ENCODE measurements at regions not wholly inside any gene's neighbourhood (a gene's known extent, or its start where the extent isn't known, plus 50 kb on each side); places are given as distances from the start of the nearest gene placed in this dataset.

- peak; percentile 92 for TF ChIP-seq SALL1 (CRISPR knock-in tag; IDR thresholded peaks at IDR 0.05)
- 0 out of 4 replicates have a peak, but pooled peaks of 1 of the 2 experiments have one; percentile 5 for TF ChIP-seq NR2F1 (CRISPR knock-in tag; IDR thresholded peaks at IDR 0.05)
- TF ChIP-seq RXRA (CRISPR knock-in tag; IDR thresholded peaks at IDR 0.05): peak; percentile 73
- peak; percentile 70 for TF ChIP-seq RFX5 (IDR thresholded peaks at IDR 0.05; ENCODE audit: low read depth, low read length)
- TF ChIP-seq ZNF510 (CRISPR knock-in tag; IDR thresholded peaks at IDR 0.05; ENCODE audit: low read depth): no peak; the same call in 1 of the 2 replicates
- TF ChIP-seq ZFP1 (CRISPR knock-in tag; IDR thresholded peaks at IDR 0.05): 0 out of 2 replicates have a peak, but pooled peaks have one; percentile 28
- TF ChIP-seq REL (CRISPR knock-in tag; conservative IDR thresholded peaks at IDR 0.05): no peak
- peak; percentile 78; the same call in 1 of the 2 replicates for TF ChIP-seq BORCS8-MEF2B (CRISPR knock-in tag; IDR thresholded peaks at IDR 0.05)
- no peak for TF ChIP-seq U2AF2 (IDR thresholded peaks at IDR 0.05; ENCODE audit: low read depth, low read length)
- no peak for TF ChIP-seq KLF13 (CRISPR knock-in tag; IDR thresholded peaks at IDR 0.05)
Observed at GRCh38 chr6:138572167-138572875, 73.0 kb upstream of the NHSL1 start (continued).

- intact Hi-C loops (cut with micrococcal nuclease; ENCODE audit: unreplicated experiment): loop anchor here (1.0 to 5.0 kb wide), 3 partner anchors 18 to 66 kb away; no protein-coding TSS in a partner anchor
- H3K4me2 ChIP-seq (ENCODE audit: low read depth, low read length): peak overlapping the region; percentile 86
- DNase-seq (ENCODE audit: low spot score) (no peak), FAIRE-seq (no peak), ATAC-seq (peak; percentile 57)
- H3K9me3 ChIP-seq (ENCODE audit: low read length): no peaks in the 10 kb centered on the region
- in situ Hi-C loops (cut with HindIII; ENCODE audit: extremely low pct_ligation_motif_present, low pct_unique_long_range_greater_than_20kb): no loop called here
- H3K36me3 ChIP-seq (replicated peaks in 1 of 2; ENCODE audit: control insufficient read depth in 1 of 2, insufficient read depth in 2 of 2, low read length in 2 of 2): no peaks in the 10 kb centered on the region
- ChIA-PET CTCF (ENCODE audit: low intra/inter-chr PET ratio, low total read pairs) (no interaction called here), POLR2A (interaction anchor here (0.8 to 6.9 kb wide), 29 partner anchors 8 to 907 kb away, joined by 3 to 121 read pairs (median 5); partner anchors contain the start of genes CCDC28A, CITED2, HEBP2 and NHSL1)
- WGBS (ENCODE audit: low lambda C conversion rate): 19% methylated on average over 6 of the region's 6 CpGs
- H3K79me2 ChIP-seq (ENCODE audit: insufficient read depth, low read length): peaks cover 45% of the 10 kb centered on the region
- H4K20me1 ChIP-seq (ENCODE audit: insufficient read depth, low read length): no peaks in the 10 kb centered on the region
- BruUV-seq (replicated peaks): no TSS peak
- peak overlapping the region; percentile 12 to 84 (median 14); a peak in 5 of 6 replicates for H3K4me3 ChIP-seq (replicated peaks in 1 of 3; ENCODE audit: insufficient read depth in 1 of 3, low read depth in 2 of 3, low read length in 3 of 3)
- no peaks in the 10 kb centered on the region; a peak in 2 of 5 replicates for H3K27me3 ChIP-seq (ENCODE audit: control insufficient read depth in 1 of 2, insufficient read depth in 2 of 2, low read length in 2 of 2)
- H3K4me1 ChIP-seq (ENCODE audit: insufficient read depth, low read length): peaks cover 42% of the 10 kb centered on the region
- no peak overlapping the region for H2AFZ ChIP-seq (ENCODE audit: low read length)
- no peak overlapping the region for H3K9ac ChIP-seq (ENCODE audit: insufficient read depth, low read depth, low read length)
- H3K27ac ChIP-seq (ENCODE audit: extremely low read length, insufficient read depth, low read length): peak overlapping the region; percentile 79
- TF ChIP-seq MXD1 (CRISPR knock-in tag; IDR thresholded peaks at IDR 0.05): no peak
- TF ChIP-seq ZNF841 (CRISPR knock-in tag; IDR thresholded peaks at IDR 0.05; ENCODE audit: borderline replicate concordance): no peak
- peak; percentile 73; the same call in 1 of the 2 replicates for TF ChIP-seq MEIS1 (CRISPR knock-in tag; IDR thresholded peaks at IDR 0.05; ENCODE audit: borderline replicate concordance)
- 0 out of 2 replicates have a peak, but pooled peaks have one; percentile 17 for TF ChIP-seq ZNF343 (CRISPR knock-in tag; IDR thresholded peaks at IDR 0.05)
- TF ChIP-seq NCOA5 (CRISPR knock-in tag; IDR thresholded peaks at IDR 0.05): no peak
- TF ChIP-seq DR1 (CRISPR knock-in tag; IDR thresholded peaks at IDR 0.05): no peak
- TF ChIP-seq EZH2 (conservative IDR thresholded peaks at IDR 0.05; ENCODE audit: low read depth, low read length): no peak
- TF ChIP-seq ZBTB46 (CRISPR knock-in tag; IDR thresholded peaks at IDR 0.05; ENCODE audit: borderline replicate concordance): no peak
- no peak for TF ChIP-seq FOXK2 (IDR thresholded peaks at IDR 0.05)
- 0 out of 2 replicates have a peak, but pooled peaks have one; percentile 8 for TF ChIP-seq ZSCAN29 (CRISPR knock-in tag; conservative IDR thresholded peaks at IDR 0.05)
- 0 out of 2 replicates have a peak, but pooled peaks have one; percentile 62 for TF ChIP-seq ATF5 (CRISPR knock-in tag; IDR thresholded peaks at IDR 0.05; ENCODE audit: low read depth)
Observed at GRCh38 chr6:138572885-138573284, 73.6 kb upstream of the NHSL1 start.
